ENCODE measurements at regions not wholly inside any gene's neighbourhood (a gene's known extent, or its start where the extent isn't known, plus 50 kb on each side); places are given as distances from the start of the nearest gene placed in this dataset.

DNA sequence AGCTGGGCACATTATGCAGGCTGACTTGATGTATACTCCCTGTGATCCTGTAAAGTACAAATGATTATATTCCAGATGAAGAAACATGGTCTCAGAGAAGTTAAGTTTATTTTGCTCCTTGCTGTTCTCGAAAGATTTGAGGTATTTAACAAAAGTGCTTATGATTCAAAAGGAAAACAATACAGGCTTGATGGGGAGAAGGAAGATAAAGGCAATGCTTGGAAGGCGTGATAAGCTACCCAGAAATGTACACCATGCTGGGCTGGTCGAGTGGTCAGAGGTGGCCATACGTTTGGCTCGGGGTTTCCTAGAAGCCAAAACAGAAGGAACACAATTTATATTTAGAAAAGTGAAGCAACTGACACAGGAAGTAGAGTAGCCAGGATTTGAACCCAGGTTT is 201.0 kb downstream of the KTN1 start:
- CTCF ChIA-PET = no interaction called here
- H3K4me3 Mint-ChIP-seq = no peak overlapping the region

DNA sequence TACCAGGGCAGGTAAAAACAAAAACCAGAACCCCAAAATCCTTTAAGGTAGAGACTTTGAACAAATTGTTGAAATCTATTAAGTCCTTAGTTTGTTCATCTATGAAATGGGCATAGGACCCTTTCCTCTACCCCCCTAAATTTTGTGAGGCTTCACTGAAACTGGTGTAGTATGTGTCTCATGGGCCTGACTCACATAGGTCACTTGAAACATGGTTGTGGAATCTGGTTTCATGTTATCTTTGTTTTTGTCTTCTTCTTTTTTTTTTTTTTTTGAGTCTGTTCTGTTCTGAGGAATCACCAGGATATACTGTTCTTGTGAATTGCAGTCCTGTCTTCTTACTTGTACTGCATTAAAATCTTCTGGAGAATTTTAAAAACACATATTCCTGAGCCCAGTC is 202.2 kb downstream of the KTN1 start:
- Mint-ChIP-seq H3K36me3 (ENCODE audit: low read depth) (no peaks in the 10 kb centered on the region), H3K4me3 (no peak overlapping the region), H3K27ac (no peak overlapping the region), H3K27me3 (no peaks in the 10 kb centered on the region), H3K9me3 (no peaks in the 10 kb centered on the region), H3K4me1 (ENCODE audit: low read depth) (no peaks in the 10 kb centered on the region)
- Histone ChIP-seq H3K4me3 (ENCODE audit: low read length) (no peak overlapping the region), H3K36me3 (ENCODE audit: insufficient read depth, low read length) (no peaks in the 10 kb centered on the region), H3K9me3 (ENCODE audit: control insufficient read depth in 1 of 2, insufficient read depth in 1 of 2, low read length in 2 of 2) (no peaks in the 10 kb centered on the region), H3K4me1 (ENCODE audit: insufficient read depth, low read length) (no peaks in the 10 kb centered on the region), H3K27ac (ENCODE audit: low read depth in 1 of 2, low read length in 2 of 2) (no peak overlapping the region), H3K27me3 (ENCODE audit: control insufficient read depth in 1 of 2, insufficient read depth in 2 of 2, low read length in 2 of 2) (no peaks in the 10 kb centered on the region)
- intact Hi-C loops (cut with DNase I, micrococcal nuclease) = no loop called here
- no peak for ATAC-seq (ENCODE audit: poor library complexity)
- TF ChIP-seq, protein P1, sequence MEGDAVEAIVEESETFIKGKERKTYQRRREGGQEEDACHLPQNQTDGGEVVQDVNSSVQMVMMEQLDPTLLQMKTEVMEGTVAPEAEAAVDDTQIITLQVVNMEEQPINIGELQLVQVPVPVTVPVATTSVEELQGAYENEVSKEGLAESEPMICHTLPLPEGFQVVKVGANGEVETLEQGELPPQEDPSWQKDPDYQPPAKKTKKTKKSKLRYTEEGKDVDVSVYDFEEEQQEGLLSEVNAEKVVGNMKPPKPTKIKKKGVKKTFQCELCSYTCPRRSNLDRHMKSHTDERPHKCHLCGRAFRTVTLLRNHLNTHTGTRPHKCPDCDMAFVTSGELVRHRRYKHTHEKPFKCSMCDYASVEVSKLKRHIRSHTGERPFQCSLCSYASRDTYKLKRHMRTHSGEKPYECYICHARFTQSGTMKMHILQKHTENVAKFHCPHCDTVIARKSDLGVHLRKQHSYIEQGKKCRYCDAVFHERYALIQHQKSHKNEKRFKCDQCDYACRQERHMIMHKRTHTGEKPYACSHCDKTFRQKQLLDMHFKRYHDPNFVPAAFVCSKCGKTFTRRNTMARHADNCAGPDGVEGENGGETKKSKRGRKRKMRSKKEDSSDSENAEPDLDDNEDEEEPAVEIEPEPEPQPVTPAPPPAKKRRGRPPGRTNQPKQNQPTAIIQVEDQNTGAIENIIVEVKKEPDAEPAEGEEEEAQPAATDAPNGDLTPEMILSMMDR (IDR thresholded peaks at IDR 0.05) = no peak
- ChIA-PET POLR2A (interaction anchor here (0.6 kb wide), 1 partner anchor 413 kb away, joined by 3 read pairs; no protein-coding TSS in a partner anchor), CTCF (interaction anchor here (1.4 kb wide), 1 partner anchor 11 kb away, joined by 3 read pairs; no protein-coding TSS in a partner anchor)
- DNase-seq = no peak

More for the DNA sequence above, 201.0 kb downstream of the KTN1 start:
- Mint-ChIP-seq H3K9me3 (no peaks in the 10 kb centered on the region), H3K36me3 (ENCODE audit: low read depth) (no peaks in the 10 kb centered on the region), H3K4me1 (ENCODE audit: low read depth) (no peaks in the 10 kb centered on the region), H3K27me3 (no peaks in the 10 kb centered on the region), H3K27ac (no peak overlapping the region)
- Histone ChIP-seq H3K27me3 (ENCODE audit: control insufficient read depth in 1 of 2, insufficient read depth in 2 of 2, low read length in 2 of 2) (no peaks in the 10 kb centered on the region), H3K9me3 (ENCODE audit: control insufficient read depth in 1 of 2, insufficient read depth in 1 of 2, low read length in 2 of 2) (no peaks in the 10 kb centered on the region), H3K36me3 (ENCODE audit: insufficient read depth, low read length) (no peaks in the 10 kb centered on the region), H3K4me1 (ENCODE audit: insufficient read depth, low read length) (no peaks in the 10 kb centered on the region), H3K4me3 (ENCODE audit: low read length) (no peak overlapping the region), H3K27ac (ENCODE audit: low read depth in 1 of 2, low read length in 2 of 2) (no peak overlapping the region)
- POLR2A ChIA-PET = no interaction called here
- TF ChIP-seq, protein P1 (IDR thresholded peaks at IDR 0.05) = no peak
- DNase-seq (no peak), ATAC-seq (ENCODE audit: poor library complexity) (no peak)
- intact Hi-C loops (cut with DNase I, micrococcal nuclease) = no loop called here

DNA sequence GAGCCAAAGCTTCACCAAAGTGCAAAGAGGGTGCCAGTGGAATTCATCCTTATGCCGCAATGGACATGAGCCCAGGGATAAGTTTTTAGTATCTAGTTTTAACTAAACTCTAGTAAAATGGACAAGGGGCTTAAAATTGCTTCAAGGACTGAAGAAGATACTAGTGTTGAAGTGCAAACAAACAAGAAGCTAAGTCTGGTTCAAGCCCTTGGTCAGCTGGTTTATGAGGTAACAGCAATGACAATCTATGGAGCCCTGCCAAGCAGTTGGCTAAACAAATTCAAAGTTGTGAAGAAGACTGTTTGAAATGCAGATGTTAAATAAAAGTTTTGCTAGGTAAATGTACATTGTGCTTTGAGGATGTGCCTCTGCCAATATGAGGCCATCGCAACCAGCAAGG is 209.4 kb downstream of the KTN1 start:
- H3K9me3 ChIP-seq (ENCODE audit: control insufficient read depth in 1 of 2, insufficient read depth in 1 of 2, low read length in 2 of 2) = no peaks in the 10 kb centered on the region
- CTCF ChIA-PET = no interaction called here
- H3K4me3 Mint-ChIP-seq = no peak overlapping the region
- H3K27me3 ChIP-seq (ENCODE audit: control insufficient read depth in 1 of 2, insufficient read depth in 2 of 2, low read length in 2 of 2) = no peaks in the 10 kb centered on the region
- H3K36me3 ChIP-seq (ENCODE audit: insufficient read depth, low read length) = no peaks in the 10 kb centered on the region
- POLR2A ChIA-PET = no interaction called here
- ATAC-seq (ENCODE audit: poor library complexity) (no peak), DNase-seq (no peak)
- TF ChIP-seq, protein P1 (IDR thresholded peaks at IDR 0.05) = no peak
- H3K36me3 Mint-ChIP-seq (ENCODE audit: low read depth) = no peaks in the 10 kb centered on the region
- no peak overlapping the region for H3K27ac ChIP-seq (ENCODE audit: low read depth in 1 of 2, low read length in 2 of 2)
- H3K27ac Mint-ChIP-seq = no peak overlapping the region
- intact Hi-C loops (cut with DNase I, micrococcal nuclease) = no loop called here
- no peaks in the 10 kb centered on the region for H3K27me3 Mint-ChIP-seq
- no peaks in the 10 kb centered on the region for H3K4me1 Mint-ChIP-seq (ENCODE audit: low read depth)
- no peak overlapping the region for H3K4me3 ChIP-seq (ENCODE audit: low read length)
- H3K4me1 ChIP-seq (ENCODE audit: insufficient read depth, low read length) = no peaks in the 10 kb centered on the region
- no peaks in the 10 kb centered on the region for H3K9me3 Mint-ChIP-seq
